ENCODE measurements at regions not wholly inside any gene's neighbourhood (a gene's known extent, or its start where the extent isn't known, plus 50 kb on each side); places are given as distances from the start of the nearest gene placed in this dataset.

DNA sequence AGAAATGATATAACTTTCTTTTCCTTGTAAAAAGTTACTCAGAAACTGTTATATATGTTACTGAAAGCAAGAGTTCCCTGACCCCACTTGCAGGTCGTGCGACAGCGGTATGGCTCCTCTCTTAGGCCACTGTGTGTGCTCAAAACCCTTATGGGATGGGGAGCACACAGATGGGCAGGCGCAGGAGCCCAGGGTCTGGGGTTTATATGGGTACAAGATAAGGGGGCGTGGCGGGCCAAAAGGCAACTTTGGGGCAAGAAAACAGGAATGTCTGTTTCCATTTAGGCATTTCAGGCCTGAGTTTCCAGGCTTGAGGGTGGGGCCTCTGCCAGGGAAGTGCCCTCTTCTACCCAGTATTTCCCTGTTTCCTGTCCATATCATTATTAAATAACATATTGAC lies 736.5 kb downstream of the VGLL3 start:
- intact Hi-C loops (cut with DNase I) = no loop called here
- no peak for TF ChIP-seq POLR2A (IDR thresholded peaks at IDR 0.05)
- TF ChIP-seq CTCF (IDR thresholded peaks at IDR 0.05) = no peak
- no peak overlapping the region for H3K27ac ChIP-seq
- no peaks in the 10 kb centered on the region for H3K36me3 ChIP-seq
- peaks cover 0 to 5% (median 0%) of the 10 kb centered on the region in 12 donors for H3K9me3 ChIP-seq
- H3K4me3 ChIP-seq = no peak overlapping the region
- WGBS, 4 donors = 73 to 93% (median 92%) methylated on average over 6 of the region's 6 CpGs
- DNase-seq (no peak), ATAC-seq (no peak)
- H3K27me3 ChIP-seq = no peaks in the 10 kb centered on the region
- no peaks in the 10 kb centered on the region for H3K4me1 ChIP-seq

- H3K36me3 ChIP-seq = no peaks in the 10 kb centered on the region
- TF ChIP-seq POLR2A (IDR thresholded peaks at IDR 0.05) (no peak), CTCF (IDR thresholded peaks at IDR 0.05) (no peak)
- 46 to 49% (median 49%) methylated on average over 1 of the region's 1 CpG for WGBS, 4 donors
- H3K9me3 ChIP-seq = peaks cover 0 to 5% (median 0%) of the 10 kb centered on the region in 12 donors
- H3K27me3 ChIP-seq = no peaks in the 10 kb centered on the region
- no peak for ATAC-seq
- H3K4me1 ChIP-seq = no peaks in the 10 kb centered on the region
- no peak overlapping the region for H3K4me3 ChIP-seq
- no peak for DNase-seq
- H3K27ac ChIP-seq = no peak overlapping the region
- intact Hi-C loops (cut with DNase I) = no loop called here
These were observed 739.2 kb downstream of the VGLL3 start for GRCh38 chr3:86251781-86252180.

DNA sequence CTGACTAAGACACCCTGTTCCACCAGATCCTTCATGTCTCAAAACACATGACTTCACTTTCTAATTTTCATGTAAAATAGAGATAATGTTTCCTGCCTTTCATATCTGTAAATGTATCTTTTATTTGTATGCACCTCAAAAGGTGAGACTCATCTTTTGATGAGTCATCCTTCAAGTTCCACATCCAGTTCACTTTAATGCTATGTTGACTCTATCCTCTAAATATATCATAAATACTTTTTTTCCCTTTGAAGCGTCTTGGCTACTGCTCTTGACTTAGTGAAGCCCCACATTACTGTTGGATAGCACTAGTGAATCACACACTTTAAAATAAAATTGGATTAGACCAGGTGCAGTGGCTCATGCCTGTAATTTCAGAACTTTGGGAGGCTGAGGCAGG lies 741.1 kb downstream of the VGLL3 start:
- intact Hi-C loops (cut with DNase I) = no loop called here
- Histone ChIP-seq H3K27ac (no peak overlapping the region), H3K27me3 (no peaks in the 10 kb centered on the region), H3K4me1 (no peaks in the 10 kb centered on the region), H3K9me3 (peaks cover 0 to 5% (median 0%) of the 10 kb centered on the region in 12 donors), H3K4me3 (no peak overlapping the region), H3K36me3 (no peaks in the 10 kb centered on the region)
- no peak for ATAC-seq
- 58 to 74% (median 65%) methylated on average over 1 of the region's 1 CpG for WGBS, 4 donors
- TF ChIP-seq POLR2A (IDR thresholded peaks at IDR 0.05) = no peak
- no peak for TF ChIP-seq CTCF (IDR thresholded peaks at IDR 0.05)
- DNase-seq = no peak

GRCh38 chr3:86245360-86245759 lies 745.6 kb downstream of the VGLL3 start:
- Histone ChIP-seq H3K27me3 (no peaks in the 10 kb centered on the region), H3K9me3 (no peaks in the 10 kb centered on the region), H3K36me3 (no peaks in the 10 kb centered on the region), H3K4me3 (no peak overlapping the region), H3K4me1 (no peaks in the 10 kb centered on the region), H3K27ac (no peak overlapping the region)
- ATAC-seq = no peak
- DNase-seq = no peak
- TF ChIP-seq POLR2A (IDR thresholded peaks at IDR 0.05) (no peak), CTCF (IDR thresholded peaks at IDR 0.05) (peak in 1 of 12 donors; percentile 17)
- 17 to 28% (median 24%) methylated on average over 1 of the region's 1 CpG for WGBS, 4 donors
- intact Hi-C loops (cut with DNase I) = no loop called here

All from heart left ventricle (tissue), 16 donors.